PC-9 (cell line): ENCODE measurements at regions not wholly inside any gene's neighbourhood (a gene's known extent, or its start where the extent isn't known, plus 50 kb on each side); places are given as distances from the start of the nearest gene placed in this dataset.

Experiments used
- EZH2 ChIP-seq: fragments of 200-600 bp; sonication (generic); IDR thresholded peaks from 2 replicates; pipeline ENCODE4 v1.8.0; 2017; ENCODE audit warnings: antibody characterized with exemption, low read depth
- TF ChIP-seq, protein P1 (sequence below): fragments of 200-600 bp; sonication (generic); conservative IDR thresholded peaks from 2 replicates; pipeline ENCODE4 v1.6.1; 2017; ENCODE audit warnings: mixed run types, antibody characterized with exemption, mild to moderate bottlenecking, moderate library complexity

DNA sequence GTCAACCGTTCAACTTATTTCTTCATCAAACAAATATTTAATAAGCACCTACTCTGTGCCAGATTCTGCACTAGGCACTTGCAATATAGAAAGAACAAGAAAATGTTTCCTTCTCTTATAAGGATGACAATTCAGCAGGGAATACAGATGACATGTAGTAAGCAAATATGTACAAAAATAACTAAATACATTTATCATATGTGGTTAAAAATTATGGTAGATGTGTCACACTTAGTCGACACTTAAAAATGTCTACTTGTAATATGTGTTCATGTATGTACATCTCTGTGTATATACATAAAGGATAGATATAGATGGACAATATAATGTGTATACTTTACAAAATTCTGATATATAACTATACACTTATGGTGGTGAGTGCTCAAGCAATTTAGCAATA is 417.0 kb upstream of the MEF2C start:
- TF ChIP-seq, protein P1, sequence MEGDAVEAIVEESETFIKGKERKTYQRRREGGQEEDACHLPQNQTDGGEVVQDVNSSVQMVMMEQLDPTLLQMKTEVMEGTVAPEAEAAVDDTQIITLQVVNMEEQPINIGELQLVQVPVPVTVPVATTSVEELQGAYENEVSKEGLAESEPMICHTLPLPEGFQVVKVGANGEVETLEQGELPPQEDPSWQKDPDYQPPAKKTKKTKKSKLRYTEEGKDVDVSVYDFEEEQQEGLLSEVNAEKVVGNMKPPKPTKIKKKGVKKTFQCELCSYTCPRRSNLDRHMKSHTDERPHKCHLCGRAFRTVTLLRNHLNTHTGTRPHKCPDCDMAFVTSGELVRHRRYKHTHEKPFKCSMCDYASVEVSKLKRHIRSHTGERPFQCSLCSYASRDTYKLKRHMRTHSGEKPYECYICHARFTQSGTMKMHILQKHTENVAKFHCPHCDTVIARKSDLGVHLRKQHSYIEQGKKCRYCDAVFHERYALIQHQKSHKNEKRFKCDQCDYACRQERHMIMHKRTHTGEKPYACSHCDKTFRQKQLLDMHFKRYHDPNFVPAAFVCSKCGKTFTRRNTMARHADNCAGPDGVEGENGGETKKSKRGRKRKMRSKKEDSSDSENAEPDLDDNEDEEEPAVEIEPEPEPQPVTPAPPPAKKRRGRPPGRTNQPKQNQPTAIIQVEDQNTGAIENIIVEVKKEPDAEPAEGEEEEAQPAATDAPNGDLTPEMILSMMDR = no peak
- no peak for TF ChIP-seq EZH2
